Transverse colon (tissue), 3 donors: ENCODE measurements at regions not wholly inside any gene's neighbourhood (a gene's known extent, or its start where the extent isn't known, plus 50 kb on each side); places are given as distances from the start of the nearest gene placed in this dataset.

Experiments
- POLR2A ChIP-seq: fragments of 450-650 bp; IDR thresholded peaks from one replicate; pipeline ENCODE4 v1.6.1; 2016; ENCODE audit warnings: antibody characterized with exemption, mild to moderate bottlenecking, moderate library complexity
- TF ChIP-seq, protein P1 (sequence below), 5 experiments: fragments of 200-600 bp in 3 of 5; fragments of 450-650 bp in 2 of 5; sonication (generic) in 3 of 5; IDR thresholded peaks; 1 replicate in 2 of 5; 2 replicates in 3 of 5; pipeline ENCODE4 v1.5.1; 2016 to 2017; ENCODE audit warnings: antibody characterized with exemption in 5 of 5, inconsistent platforms in 3 of 5, mild to moderate bottlenecking in 2 of 5, moderate library complexity in 1 of 5

DNA sequence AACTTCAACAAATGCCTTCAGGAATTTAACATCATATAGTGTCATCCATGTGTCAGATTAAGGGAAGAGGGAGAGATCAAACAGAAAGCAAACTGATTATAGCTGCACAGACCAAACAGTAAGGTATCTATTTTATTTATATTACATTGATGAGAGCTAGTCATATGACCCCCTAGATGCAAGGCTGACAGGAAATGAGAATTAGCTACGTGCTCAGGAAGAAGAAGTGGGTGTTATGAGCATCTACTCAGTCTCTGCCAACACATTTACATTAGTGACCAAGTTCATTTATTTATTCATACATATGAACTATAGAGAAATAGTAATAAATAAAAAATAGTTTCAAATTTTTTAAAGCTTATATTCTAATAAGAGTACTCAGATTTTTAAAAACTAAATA lies 787.3 kb downstream of the KCTD16 start:
- TF ChIP-seq POLR2A: no peak
- TF ChIP-seq, protein P1, sequence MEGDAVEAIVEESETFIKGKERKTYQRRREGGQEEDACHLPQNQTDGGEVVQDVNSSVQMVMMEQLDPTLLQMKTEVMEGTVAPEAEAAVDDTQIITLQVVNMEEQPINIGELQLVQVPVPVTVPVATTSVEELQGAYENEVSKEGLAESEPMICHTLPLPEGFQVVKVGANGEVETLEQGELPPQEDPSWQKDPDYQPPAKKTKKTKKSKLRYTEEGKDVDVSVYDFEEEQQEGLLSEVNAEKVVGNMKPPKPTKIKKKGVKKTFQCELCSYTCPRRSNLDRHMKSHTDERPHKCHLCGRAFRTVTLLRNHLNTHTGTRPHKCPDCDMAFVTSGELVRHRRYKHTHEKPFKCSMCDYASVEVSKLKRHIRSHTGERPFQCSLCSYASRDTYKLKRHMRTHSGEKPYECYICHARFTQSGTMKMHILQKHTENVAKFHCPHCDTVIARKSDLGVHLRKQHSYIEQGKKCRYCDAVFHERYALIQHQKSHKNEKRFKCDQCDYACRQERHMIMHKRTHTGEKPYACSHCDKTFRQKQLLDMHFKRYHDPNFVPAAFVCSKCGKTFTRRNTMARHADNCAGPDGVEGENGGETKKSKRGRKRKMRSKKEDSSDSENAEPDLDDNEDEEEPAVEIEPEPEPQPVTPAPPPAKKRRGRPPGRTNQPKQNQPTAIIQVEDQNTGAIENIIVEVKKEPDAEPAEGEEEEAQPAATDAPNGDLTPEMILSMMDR (IDR thresholded peaks at IDR 0.05): no peak
